Stimulated activated CD4-positive, alpha-beta T cell treated with anti-CD3 and anti-CD28 coated beads, Interleukin-4, amount 100 ng/mL, for 24 hours (primary cell): ENCODE measurements at regions not wholly inside any gene's neighbourhood (a gene's known extent, or its start where the extent isn't known, plus 50 kb on each side); places are given as distances from the start of the nearest gene placed in this dataset.
"Not testable (repeated sequence)": the region's sequence is repeated elsewhere in the genome, so short reads cannot be mapped to it uniquely, and the experiment has no call there.

Source experiments
- DNase-seq: peaks from one replicate; pipeline ENCODE4 v3.0.0-alpha.2; 2020

- no peak for DNase-seq
Measured at GRCh38 chr3:24545887-24546286, 51.2 kb upstream of the THRB start.

GRCh38 chr3:24548278-24548677 lies 53.6 kb upstream of the THRB start:
- no peak for DNase-seq

DNA sequence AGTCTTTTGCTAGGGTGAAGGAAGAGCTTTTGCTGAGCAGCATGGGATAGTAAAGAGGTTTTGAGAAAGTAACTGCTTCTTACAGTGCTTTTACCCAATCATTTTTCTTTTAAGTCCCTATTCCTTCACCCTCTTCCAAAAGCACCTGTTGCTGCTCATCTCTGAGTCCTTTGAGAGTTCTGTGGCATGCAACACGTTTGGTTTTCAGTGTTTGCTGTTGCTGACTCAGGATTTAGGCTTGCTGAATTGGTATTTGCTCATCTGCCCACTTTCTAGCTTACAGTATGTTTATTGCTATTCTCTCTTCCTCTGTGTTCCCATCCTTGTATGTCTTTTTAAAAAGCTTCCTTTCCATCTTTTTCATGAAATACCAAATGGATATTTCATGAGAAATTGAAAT lies 55.9 kb upstream of the THRB start:
- DNase-seq, result no peak

- no peak for DNase-seq
Measured at GRCh38 chr3:24551626-24552025, 57.0 kb upstream of the THRB start.

DNA sequence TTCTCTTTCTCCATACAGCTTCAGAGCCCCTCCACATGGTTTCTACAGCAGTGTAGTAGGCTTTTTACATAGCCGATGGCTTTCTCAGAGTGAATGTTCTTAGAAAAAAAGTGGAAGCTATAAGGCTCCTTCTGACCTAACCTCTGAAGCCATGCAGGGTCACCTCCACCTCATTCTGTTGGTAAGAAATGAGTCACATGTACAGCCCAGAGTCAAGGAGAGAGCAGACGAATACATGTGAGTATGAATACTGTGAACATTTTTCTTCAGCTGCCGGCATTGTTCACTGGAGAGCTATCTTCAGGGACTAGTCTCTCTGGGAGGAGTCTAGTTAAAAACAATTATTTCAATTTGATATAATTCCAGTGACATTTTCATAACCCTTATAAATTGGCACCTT lies 68.2 kb upstream of the THRB start:
- no peak for DNase-seq

- no peak for DNase-seq
Measured at GRCh38 chr3:24565053-24565452, 70.4 kb upstream of the THRB start.

DNA sequence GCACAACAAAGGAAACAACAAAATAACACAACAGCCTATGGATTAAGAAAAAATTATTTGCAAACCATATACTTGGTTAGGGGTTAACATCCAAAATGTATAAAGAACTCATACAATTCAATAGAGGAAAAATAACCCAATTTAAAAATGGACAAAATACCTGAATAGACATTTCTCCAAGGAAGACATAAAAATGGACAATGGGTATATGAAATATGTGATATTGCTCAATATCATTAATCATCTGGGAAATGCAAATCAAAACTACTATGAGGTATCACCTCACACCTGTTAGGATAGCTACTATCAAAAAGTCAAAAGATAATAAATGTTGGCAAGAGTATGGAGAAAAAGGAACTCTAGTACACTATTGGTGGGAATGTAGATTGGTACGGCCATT lies 71.0 kb upstream of the THRB start:
- DNase-seq, result no peak

DNA sequence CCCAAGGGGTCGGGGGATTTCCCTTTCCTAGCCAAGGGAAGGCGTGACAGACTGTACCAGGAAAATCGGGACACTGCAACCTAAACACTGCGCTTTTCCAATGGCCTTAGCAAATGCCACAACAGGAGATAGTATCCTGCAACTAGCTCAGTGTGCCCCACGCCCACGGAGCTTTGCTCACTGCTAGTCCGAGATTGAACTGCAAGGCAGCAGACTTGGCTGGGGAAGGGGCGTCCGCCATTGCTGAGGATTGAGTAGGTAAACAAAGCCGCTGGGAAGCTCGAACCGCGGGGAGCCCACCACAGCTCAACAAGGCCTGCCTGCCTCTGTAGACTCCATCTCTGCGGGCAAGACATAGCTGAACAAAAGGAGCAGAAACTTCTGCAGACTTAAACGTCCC lies 72.3 kb upstream of the THRB start:
- DNase-seq, result no peak

- DNase-seq, result not testable (repeated sequence)
Measured at GRCh38 chr3:24572409-24572808, 77.8 kb upstream of the THRB start.

DNA sequence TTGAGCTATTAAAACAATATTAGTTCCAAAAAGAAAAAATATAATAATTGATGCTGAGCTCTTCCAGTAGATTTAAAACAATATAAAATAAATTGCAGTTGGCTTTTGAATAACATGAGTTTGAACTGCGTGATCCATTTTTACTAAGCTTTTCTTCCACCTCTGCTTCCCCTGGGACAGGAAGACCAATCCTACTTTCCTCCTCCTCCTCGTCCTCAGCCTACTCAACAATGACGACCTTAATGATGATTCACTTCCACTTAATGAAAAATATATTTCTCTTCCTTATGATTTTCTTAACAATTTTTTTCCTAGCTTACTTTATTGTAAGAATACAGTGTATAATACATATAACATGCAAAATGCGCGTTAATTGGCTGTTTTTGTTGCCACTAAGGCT lies 78.9 kb upstream of the THRB start:
- no peak for DNase-seq

DNA sequence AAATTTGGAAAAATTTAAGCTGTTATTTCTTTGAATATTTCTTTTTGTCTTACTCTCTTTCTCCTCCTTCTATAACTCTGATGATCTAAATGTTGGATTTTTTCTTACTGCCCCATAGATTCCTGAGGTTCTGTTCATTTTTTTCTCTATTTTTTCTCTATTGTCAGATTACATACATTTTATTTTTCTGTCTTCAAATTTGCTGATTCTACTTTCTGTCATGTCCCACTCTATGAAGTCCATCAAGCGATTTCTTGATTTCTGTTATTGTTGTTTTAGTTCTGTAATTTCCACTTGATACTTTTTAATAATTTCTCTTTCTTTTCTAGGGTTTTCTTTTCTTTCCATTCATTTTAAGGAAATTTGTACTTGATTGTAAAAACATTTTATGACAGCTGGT lies 83.7 kb upstream of the THRB start:
- no peak for DNase-seq

- DNase-seq, result no peak
Measured at GRCh38 chr3:24578951-24579421, 84.3 kb upstream of the THRB start.

GRCh38 chr3:24582431-24583403 lies 88.1 kb upstream of the THRB start:
- no peak for DNase-seq

DNA sequence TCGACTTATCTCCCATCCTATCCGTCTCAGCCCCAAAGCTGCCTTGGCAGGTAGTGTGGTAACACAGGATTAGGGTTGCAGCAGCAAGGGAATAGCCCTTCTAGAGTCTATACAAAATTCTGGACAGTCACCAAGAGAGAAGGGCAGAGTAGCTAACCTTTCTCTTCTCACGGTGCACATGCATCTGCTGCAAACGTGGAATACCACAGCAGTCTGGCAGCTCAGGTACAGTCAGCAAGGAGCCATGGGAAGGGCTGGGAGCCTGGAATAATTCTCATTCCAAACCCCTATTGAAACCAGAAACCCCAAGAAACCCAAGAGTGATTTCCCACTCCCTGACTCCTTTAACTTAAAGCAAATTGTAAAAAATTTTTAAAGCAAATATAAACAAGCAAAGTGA lies 92.3 kb upstream of the THRB start:
- no peak for DNase-seq

DNA sequence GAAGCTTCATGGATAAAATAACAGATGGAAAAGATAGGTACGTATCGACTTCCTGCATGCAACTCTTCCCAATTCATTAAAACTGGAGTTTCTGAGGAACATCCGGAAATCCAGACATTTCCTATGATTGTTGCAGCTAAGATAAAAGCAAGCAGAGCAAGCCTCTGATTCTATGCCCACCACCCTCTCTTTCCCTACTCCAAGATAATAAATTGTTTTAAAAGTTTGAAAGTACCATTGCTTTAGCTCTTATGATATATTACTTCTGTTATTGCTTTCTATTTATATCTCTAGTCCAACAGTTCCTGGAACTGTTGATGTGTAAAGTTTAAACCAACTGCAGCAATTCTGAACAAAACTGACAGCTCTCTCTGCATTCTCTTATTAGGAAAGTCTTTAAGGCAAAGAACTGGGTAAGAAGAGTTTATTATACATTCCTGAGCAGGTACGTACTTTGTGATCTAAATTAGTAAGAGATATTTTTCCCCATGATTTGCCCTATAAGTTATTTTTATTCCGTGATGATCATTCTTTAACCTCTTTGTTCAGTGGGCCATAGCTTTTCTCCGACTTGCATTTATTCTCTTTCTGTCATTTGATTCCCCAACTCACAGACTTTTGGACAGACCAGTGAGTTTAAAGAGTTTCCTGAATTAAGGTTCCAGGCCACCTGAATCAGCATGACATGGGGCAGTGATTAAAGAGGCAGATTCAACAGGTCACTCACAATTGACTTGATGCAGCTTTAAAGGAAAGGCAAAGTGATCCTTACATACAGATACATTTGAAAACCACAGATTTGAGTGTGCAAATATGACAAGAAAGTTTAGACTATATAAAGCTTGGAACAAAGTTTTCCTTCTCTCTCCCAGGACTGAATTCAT lies 94.2 kb upstream of the THRB start:
- no peak for DNase-seq

DNA sequence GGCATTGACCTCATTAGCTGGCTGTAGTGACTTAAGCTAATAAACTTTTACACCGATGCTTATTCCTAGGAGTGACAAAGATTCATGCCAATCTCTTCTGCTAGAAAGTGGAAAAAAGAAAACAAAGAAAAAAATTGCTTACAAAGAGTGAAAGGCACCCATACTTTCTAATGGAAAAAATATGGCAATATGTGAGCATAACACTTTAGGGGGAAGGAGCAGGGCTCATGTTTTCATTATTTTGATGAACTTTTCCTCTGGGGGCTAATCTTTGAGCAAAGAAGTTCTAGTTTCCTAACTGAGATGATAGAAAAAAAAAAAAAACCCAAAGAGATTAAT lies 94.8 kb upstream of the THRB start:
- DNase-seq, result no peak

DNA sequence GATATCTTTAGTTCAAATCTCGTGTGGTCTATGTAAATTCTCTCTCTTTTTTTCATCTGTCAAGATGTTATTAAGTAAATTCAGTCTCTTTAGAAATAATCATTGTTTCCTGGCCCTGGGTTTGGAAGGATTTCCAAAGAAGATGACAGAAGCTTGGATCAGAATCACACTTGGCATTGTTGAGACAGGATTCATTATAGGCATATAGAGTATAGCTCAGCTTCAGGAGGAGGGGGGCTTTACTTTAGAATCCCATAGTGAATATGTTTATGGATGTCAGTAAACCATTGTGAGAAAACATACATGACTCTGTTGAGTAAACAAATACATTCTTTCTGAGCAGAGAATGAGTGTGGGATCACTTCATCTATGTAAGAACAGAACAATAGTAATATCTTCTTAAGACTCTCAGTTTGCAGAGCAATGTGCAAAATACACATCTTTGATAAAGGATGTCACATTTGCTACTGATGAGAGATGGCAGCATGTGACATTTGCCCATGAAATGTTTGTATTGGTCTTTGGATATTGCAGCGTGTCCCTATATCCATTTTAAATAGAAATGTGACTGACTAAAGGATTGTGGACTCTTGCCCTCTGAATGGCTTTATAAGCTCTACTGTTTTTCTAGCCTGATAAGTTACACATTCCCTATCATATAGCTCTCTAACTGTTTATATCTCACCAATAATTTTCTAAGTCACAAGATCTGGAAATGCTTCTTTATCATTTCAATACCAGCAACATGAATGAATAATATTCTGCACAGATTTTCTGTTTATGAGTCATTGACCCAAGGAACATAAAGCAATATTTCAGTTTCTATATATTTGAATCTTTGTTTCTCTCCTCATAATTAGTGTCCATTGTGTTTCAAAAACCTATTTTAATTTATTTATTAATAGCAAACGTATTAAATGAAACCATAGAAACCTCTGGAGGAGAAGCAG lies 95.6 kb upstream of the THRB start:
- DNase-seq, result no peak

DNA sequence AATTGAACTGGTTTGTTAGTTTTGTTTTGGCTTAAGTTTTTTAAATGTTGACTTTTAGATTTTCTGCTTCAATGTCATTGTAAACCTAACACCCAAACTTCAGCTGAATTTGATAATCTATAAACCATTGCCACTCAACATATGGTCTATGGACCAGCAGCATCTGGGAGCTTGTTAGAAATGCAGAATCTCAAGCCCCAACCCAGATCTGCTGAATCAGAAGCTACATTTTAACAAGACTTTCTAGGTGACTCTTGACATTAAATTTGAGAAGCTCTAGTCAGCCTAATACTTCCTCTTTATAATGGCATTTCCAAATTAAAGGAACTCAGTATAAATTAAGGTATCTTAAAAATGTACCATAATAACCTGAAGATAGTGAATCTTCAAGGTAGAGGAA lies 96.5 kb upstream of the THRB start:
- DNase-seq, result no peak

DNA sequence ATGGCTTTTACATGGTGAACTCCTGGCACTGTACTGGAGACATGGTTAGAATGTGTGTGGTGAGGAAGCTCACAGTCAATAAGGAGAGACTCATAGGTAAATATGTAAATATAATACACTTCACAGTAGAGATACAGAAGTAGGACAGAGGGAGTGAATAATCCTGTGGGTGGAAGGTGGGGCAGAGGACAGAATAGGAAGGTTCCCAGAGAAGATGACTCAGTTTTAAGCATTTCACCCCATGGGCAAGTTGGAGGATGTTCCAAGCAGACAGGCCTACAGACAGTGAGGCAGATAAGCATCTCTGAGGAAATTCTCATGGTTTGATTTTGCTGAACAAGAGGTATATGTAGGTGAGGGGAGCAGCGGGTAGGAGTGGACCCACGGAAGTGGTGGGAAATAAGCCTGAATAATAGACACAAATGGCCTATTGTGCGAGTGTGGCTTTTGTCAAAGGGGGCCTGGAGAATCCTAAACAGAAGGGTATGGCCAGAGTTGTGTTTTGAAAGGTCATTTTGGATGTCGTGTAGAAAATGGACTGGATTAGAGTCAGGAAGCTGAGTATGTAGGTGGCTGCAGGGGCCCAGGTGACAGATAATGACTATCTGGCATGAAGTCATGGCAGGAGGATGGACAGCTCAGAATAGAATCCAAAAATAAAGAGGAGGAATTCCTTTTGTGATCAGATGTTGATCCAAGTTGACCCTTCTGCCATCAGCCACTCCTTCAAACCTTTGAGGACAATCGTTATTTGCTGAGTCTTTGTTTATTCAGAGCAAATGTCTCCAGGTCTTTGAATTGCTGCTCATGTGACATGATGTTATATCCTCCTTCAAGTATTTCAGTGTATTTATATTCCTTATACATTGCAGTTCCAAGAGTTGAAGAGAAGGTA lies 97.3 kb upstream of the THRB start:
- no peak for DNase-seq

DNA sequence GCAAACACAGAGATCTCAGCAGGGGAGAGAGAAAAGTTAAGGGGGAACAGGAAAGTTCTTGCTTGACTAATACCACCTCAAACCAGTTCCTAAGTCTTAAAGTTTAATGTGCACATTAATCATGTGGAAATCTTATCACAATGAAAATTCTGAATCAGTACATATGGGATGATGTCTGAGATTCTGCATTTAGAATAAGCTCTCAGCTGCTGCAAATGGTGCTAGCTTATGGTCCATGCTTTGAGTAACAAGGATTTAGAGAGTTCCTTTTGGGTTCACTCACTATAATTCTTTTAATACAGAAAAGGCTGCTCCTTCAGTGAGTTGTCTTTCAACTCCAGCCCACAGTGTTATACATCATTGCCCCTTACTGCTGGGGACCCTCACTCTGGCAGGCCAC lies 99.5 kb upstream of the THRB start:
- DNase-seq, result no peak

DNA sequence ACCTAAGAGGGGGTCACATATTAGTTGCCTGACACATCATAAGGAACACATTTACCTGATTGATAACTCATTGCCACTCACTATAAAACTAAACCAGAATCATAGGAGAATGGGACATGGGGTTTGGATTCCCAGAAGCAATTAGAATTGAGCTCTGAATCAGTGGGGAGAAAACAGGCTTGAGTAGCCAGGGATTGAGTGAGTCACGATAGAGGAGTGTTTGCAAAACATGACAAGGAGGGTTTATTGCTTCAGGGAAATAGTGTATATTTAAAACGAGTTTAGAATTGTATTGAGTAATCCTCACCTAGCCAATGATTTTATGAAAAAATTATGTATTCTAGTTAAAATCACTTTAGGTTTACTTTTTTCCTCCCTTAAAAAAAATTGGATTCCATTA lies 101.1 kb upstream of the THRB start:
- DNase-seq, result no peak

DNA sequence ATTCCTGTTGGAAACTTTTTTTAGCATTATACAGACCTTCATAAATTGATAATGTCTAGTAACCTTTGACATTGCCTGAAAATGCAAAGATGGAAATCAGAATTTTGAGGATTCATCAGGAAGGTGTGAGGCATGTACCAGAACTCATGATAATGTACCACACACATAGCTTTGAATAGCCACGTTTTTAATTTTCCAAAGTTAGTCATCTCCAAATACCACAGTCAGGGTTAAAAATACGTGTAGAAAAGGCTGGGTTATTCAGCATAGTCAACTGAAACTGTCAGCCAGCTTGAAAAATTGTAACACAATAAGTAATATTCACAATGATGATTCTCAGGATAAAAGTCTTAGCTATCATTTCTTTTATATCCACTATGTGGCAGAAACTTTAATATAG lies 102.0 kb upstream of the THRB start:
- DNase-seq, result no peak
